ENCODE measurements at regions not wholly inside any gene's neighbourhood (a gene's known extent, or its start where the extent isn't known, plus 50 kb on each side); places are given as distances from the start of the nearest gene placed in this dataset.
"Not testable (repeated sequence)": the region's sequence is repeated elsewhere in the genome, so short reads cannot be mapped to it uniquely, and the experiment has no call there.

DNA sequence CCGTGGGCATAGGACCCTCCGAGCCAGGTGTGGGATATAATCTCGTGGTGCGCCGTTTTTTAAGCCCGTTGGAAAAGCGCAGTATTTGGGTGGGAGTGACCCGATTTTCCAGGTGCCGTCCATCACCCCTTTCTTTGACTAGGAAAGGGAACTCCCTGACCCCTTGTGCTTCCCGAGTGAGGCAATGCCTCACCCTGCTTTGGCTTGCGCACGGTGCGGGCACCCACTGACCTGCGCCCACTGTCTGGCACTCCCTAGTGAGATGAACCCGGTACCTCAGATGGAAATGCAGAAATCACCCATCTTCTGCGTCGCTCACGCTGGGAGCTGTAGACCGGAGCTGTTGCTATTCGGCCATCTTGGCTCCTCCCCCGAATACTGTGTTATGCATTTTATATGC, 575.0 kb downstream of the PDHA2 start:
- DNase-seq (ENCODE audit: low read depth in 2 of 2) = not testable (repeated sequence)

DNA sequence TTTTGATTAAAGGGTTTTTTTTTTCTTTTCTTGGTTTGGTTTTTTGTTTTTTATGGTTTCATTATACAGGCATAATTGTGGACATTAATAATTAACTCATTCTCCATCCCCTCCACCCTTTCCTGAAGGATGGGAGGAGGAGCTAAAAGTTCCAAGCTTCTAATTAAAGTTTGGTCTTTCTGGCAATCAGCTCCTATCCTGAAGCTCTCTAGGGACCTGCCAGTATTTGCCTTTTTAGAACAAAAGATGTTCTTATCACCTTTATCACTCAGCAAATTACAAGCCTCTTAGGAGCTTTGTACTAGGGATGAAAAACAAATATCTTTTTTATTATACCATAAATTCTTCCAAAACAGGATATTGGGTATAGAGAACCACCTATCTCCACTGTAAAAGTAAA, 589.8 kb downstream of the PDHA2 start:
- no peak for DNase-seq (ENCODE audit: low read depth in 2 of 2)

DNA sequence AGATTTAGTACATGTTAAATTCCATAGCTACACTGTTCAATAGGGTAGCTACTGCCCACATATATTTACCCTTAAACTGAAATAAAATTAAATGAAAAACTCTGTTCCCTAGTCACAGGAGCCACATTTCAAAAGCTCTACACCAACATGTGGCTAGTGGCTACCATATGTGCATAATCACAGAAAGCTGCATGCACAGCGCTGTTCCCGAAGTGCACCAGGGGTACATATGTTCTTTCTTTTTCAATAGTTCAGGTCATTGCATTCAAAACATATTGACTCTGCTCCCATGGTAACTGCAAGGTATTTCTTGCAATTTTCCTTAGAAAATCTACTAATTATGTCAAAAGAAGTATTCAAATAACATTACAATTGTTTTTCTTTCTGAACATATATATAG, 591.2 kb downstream of the PDHA2 start:
- no peak for DNase-seq (ENCODE audit: low read depth in 2 of 2)

DNA sequence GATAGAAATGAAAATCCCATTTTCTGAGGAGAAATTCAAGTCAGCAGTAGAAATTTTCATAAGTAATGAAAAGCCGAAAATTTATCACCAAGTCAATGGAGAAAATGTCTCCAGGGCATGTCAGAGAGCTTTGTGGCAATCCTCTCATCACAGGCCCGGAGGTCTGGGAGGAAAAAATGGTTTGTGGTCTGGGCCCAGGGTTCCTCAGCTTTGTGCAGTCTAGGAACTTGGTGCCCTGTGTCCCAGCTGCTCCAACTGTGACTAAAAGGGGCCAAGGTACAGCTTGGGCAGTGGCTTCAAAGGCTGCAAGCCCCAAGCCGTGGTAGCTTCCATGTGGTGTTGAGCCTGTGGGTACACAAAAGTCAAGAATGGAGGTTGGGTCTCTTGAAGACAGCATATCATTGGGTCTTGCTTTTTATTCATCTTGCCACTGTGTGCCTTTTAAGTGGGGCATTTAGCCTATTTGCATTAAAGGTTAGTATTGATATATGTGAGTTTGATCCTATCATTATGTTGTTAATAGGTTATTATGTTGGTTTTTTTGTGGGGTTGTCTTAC, 608.5 kb downstream of the PDHA2 start:
- no peak for DNase-seq (ENCODE audit: low read depth in 2 of 2)

DNA sequence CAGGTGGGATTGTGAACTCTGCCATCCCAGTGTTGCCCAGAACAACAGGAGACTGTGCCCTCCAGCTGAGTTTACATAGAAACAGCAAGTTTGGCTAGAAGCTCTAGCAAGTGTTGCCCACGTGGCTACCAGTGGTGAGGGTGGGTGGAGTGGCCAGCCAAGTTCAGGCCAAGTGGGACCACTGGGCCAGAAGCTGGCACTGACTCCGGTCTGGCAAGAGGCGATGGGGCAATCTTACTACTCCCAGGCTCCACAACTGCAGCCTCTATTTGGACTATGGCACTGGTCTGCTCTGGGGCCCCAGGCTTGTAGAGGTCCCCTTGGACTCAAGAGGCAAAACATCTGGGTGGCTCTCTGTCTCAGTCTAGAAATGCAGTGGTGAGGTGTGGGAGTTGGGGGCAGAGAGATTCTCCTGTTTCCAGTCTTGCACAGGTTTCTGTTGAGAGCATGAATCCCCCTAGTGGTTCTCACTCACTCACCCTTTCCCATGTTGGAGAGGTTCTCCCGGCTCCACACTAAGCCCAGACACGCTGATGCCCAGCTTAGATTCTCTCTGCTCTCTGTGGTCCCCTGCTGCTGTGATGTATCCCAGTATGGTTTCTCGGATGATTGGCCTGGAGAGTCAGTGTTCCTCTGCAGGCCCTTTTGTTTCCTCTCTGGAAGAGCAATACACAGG, 615.3 kb downstream of the PDHA2 start:
- DNase-seq (ENCODE audit: low read depth in 2 of 2) = no peak

DNA sequence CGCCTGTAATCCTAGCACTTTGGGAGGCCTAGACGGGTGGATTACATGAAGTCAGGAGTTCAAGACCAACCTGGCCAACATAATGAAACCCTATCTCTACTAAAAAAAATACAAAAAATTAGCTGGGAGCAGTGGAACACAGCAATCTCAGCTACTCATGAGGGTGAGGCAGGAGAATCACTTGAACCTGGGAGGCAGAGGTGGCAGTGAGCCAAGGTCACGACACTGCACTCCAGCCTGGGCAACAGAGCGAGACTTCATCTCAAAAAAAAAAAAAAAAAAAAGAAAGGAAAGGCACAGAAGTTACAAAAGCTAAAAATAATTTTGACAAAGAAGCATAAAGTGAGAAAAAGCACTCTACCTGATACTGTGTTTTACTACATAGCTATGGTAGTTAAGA, 618.1 kb downstream of the PDHA2 start:
- DNase-seq (ENCODE audit: low read depth in 2 of 2) = not testable (repeated sequence)

DNA sequence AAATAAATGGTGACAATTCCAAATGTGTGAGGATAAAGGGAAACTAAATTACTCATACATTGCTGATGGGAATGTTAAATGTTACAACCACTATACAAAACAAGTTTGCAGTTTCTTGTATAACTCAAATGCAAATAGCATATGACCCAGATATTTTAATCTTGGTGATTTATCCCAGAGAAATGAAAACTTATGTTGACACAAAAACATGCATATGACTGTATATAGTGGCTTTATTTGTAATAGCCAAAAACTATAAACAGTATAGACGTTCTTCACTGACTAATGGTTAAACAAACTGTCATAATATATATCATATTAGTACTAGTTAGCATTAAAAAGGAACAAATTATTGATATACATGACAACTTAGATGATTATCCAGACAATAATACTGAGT, 619.2 kb downstream of the PDHA2 start:
- no peak for DNase-seq (ENCODE audit: low read depth in 2 of 2)

DNA sequence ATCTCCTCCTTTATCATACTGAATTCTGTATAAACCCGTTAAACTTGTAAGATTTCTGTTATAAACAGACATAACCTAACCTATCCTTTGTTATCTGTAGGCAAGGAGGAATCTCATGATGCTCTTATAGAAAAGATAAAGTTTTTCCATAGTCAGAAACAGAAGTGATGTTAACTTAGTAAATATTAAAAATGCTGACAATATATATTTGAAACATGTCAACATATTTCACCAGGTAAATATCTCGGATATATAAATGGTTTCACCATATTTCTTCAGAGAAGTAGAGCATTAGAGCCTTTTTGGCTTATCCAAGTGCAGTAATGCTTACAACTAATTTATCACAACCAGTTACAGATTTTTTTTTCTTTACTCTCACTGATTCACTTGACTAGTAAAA, 625.9 kb downstream of the PDHA2 start:
- DNase-seq (ENCODE audit: low read depth in 2 of 2) = no peak

DNA sequence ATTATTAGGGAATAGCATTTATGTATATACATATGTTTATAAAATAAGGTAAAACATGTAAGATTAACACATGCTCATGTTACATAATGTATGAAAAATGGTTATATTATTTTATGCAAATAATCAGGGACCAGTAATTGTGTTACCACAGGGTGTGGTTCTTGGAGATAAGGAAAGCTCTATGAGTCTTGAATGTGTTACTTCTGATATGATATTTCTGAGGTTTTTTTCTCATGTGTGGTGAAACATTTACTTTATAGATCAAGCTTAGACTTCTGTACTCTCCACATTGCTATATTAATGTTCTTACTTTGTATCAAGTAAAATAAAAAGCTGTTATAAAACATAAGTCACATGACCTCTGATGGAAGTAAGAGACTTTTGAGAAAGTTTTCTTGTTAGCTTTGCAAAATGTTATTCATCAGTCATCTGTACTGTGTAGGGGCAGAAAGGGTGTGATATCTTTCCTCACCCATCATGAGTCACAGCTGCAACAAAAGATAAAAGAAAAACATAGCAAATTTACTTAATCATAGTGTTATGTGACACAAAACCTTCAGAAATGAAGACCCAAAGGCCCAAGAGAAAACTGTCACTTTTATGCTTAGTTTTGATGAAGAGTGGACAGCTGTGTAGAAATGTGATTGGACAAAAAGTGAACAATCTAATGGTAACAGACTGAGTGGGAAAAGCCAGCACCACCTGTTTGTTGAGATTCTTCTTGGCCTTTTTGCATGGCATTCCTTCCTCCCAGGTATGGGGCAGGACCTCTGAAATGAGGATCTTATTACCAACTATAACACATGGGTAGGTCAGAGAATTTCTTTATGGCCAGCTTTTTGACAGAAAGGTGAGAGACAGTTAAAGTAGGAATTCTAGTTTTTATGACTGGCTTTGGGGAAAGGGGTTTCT, 632.3 kb downstream of the PDHA2 start:
- no peak for DNase-seq (ENCODE audit: low read depth in 2 of 2)

DNA sequence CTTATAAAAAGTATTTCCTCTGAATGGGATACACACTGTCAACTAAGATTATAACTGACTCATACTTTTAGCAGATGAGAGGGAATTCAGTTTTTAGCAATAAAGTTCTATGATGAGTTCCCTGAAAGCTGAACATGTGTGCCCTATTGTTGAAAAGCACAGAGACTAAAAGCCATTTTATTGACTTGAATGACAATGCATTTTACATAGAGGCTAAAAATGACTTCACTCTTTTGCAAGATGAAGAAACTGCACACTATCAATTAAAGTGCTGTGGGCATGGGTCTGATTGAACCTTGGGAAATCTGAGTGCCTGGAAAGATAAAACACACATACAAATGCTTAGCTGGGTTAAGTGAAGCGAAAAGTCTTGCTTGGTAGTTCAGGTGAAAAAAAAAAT, 633.4 kb downstream of the PDHA2 start:
- DNase-seq (ENCODE audit: low read depth in 2 of 2) = no peak

DNA sequence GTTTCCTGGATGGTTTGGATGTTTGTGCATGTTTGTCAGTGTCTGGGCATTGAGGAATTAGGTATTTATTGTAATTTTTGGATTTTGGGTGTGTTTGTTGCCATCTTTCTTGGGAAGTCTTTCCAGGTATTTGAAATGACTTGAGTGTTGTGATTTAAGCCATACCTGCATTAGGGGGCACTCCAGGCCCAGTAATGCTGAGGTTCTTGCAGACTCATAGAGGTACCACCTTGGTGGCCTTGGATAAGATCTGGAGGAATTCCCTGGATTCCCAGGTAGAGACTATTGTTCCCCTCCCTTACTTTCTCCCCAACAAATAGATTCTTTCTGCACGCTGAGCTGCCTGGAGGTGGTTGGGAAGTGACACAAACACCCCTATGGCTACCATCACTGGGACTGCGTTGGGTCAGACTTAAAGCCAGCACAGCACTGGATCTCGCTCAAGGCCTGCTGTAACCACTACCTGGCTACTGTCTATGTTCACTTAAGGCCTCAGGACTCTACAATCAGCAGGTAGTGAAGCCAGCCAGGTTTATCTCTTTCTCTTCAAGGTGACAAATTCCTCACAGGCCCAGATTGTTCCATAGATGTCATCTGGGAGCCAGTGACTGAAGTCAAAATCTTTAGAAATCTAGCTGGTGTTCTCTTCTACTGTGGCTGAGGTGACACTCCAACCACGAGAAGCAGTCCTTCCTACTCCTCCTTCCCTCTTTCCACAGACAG, 643.6 kb downstream of the PDHA2 start:
- DNase-seq (ENCODE audit: low read depth in 2 of 2) = no peak

DNA sequence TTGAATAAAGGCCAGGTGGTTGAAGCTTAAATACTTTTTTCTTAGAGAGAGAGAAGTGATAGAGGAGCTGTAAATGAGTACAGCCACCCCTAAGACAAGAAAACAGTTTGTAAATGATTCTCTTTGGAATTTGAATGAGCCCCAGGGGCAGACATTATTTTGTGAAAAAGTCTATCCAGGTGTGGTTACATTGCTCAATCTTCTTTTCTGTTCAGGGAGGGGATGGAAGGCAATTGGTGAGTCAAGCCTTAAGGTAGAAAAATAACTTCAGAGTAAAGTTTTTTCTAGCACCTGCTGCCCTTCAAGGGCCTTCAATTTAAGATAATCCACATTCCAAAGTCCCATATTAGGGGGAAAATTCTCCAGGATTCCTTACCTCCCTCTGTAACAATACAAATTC, 646.7 kb downstream of the PDHA2 start:
- no peak for DNase-seq (ENCODE audit: low read depth in 2 of 2)

DNA sequence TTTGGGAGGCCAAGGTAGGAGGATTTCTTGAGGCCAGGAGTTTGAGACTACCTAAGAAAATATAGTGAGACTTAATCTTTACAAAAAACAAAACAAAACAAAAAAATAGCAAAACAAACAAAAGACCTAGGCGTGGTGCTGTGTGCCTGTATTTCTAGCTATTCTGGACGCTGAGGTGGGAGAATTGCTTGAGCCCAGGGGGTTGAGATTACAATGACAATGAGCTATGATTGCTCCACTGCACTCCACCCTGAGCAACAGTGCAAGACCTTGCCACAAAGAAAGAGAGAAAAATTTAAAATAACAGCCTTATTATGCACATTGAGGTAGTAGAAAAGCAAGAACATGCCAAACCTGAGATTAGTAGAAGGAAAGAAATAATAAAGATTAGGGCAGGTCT, 657.7 kb downstream of the PDHA2 start:
- DNase-seq (ENCODE audit: low read depth in 2 of 2) = no peak

DNA sequence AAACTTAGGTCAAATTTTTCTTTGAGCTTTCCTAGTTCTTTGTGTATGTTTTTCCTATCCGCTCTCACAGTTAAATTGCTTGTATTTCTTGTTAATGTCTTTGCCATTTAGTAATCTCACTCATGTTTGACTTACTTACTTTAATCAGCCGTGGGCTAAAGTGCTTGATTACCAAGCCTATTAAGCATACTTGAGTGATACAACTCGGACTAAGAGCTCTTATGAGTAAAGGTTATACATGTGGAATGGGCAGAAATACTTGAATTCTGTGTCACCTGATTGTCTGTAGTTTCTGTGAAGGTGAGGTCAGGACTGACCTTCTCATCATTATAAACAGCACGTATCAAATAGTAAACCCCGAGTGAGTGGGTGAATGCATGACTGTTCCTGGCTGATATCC, 664.5 kb downstream of the PDHA2 start:
- no peak for DNase-seq (ENCODE audit: low read depth in 2 of 2)

DNA sequence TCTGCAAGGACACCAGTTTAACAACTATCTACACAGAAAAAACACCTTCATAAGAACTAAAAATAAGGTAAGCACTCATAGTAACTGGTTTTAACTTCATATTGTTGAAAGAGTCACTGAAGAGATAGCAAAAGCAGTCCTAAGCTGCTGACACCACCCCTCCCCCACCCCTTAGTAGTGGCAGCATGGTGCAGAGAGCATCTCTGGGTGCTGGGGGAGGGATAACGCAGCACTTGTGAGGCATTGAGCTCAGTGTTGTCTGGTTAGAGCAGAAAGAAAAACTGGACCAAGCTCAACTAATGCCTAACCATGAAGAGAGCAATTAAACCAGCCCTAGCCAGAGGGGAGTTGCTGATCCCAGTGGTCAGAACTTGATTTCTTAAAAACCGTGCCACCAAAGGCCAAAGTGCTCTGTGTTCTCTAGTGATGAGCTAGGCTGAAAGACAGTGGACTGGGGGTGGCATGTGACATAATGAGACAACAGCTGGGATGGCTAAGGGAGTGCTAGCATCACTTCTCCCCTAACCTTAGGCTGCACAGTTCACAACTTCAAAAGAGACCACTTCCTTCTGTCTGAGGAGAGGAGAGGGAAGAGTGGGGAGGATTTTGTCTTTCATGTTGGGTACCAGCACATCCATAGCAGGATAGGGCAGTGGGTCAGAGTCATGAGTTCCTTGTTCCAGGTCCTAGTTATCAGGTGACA, 669.3 kb downstream of the PDHA2 start:
- DNase-seq (ENCODE audit: low read depth in 2 of 2) = no peak

DNA sequence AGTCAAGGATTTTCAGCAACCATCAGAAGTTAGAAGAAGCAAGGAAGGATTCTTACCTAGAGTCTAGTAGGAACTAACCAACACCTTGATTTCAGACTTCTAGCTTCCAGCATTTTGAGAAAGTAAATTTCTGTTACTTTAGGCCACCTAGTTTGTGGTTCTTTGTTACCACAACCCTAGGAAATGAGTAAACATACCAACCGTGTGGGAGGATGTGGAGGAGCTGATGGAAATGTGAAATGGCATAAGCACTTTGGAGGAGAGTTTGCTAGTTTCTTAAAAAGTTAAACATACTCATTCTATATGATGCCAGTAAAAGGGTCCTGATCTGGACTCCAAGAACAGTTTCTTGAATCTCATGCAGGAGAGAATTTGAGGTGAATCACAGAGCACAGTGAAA, 679.4 kb downstream of the PDHA2 start:
- DNase-seq (ENCODE audit: low read depth in 2 of 2) = no peak

DNA sequence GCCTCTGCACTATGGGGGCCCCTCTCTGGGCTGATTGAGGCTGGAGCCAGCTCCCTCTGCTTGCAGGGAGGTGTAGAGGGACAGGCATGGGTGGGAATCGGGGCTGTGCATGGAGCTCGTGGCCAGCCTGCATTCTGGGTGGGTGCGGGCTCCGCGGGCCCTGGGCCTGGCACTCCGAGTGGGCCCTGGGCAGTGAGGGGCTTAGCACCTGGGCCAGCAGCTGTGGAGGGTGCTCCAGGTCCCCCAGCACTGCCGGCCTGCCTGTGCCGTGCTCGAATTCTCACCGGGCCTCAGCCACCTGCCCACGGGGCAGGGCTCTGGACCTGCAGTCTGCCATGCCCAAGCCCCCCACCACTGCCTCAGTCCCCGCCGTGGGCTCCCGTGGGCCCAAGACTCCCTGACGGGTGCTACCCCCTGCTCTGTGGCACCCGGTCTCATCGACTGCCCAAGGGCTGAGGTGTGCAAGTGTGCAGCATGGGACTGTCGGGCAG, 681.2 kb downstream of the PDHA2 start:
- no peak for DNase-seq (ENCODE audit: low read depth in 2 of 2)

DNA sequence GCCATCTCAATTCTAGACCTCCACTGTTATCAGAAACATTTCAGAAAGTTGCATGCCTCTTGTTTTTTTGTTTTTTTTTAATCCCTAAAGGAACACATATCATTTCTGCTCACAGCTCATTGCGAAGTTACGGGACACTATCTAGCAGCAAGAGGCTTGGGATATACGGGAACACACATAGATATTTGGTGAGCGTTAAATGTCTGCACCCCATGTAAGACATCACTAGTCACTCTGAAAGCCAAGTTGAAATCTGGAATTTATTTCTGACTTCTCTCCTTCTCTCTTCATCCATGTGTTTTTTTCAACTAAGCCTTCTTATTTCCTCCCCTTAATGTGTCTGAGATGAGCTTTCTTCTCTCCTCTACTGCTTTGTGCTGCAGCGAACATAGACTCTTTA, 683.7 kb downstream of the PDHA2 start:
- DNase-seq (ENCODE audit: low read depth in 2 of 2) = no peak

DNA sequence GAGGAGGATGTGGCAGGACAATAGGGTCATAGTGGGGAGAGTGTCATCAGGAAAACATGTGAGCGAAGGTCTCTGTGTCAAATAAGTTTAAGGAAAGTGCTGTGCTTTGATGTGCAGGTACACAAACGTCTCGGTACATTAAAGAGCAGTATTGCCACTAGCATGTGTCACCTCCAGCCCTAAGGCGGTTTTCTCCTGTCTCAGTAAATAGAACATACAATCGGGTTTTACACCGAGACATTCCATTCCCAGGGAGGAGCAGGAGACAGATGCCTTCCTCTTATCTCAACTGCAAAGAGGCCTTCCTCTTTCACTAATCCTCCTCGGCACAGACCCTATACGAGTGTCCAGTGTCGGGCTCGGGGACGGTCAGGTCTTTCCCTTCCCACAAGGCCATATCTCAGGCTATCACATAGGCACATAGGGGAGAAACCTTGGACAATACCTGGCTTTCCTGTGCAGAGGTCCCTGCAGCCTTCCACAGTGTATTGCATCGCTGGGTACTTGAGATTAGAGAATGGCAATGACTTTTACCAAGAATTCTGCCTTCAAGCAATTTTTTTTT, 684.5 kb downstream of the PDHA2 start:
- no peak for DNase-seq (ENCODE audit: low read depth in 2 of 2)

DNA sequence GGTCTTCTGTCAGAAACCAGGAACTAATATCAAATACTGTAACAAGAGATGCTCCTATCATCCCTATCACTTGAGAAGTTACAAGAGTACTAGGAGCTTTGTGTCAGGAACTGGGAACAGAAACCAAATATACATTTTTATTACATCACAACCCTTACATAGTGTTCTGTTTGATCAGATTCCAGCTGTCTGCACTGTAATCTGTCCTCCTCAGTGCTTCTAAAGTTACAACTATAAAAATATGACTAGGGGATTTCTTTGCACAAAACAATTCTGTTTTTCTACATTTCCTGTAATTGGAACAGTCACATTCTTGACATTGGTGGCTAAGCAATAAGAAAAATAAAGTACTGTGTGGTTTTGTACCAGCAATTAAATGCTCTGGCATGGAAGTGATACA, 686.0 kb downstream of the PDHA2 start:
- no peak for DNase-seq (ENCODE audit: low read depth in 2 of 2)

DNA sequence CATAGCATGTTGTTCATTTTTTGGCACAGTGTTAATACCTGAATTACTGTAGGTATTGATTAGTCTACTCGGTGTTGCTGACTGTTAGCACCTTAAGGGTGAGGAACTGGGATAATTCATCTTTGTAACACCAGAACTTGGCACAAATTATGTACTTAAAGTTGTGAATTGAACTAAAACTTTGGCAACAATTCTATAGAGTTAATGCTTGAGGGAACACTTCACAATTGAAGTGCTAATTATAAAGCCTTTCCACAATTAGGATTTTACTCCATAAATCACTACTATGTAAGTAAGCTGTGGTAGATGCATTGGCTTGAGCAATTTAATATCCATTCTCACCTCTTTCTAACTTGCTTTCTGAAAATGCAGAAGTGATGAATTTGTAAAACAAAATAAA, 686.7 kb downstream of the PDHA2 start:
- no peak for DNase-seq (ENCODE audit: low read depth in 2 of 2)

All from dermis microvascular lymphatic vessel endothelial cell (primary cell).